Mesendoderm (in vitro differentiated cells): ENCODE measurements at regions not wholly inside any gene's neighbourhood (a gene's known extent, or its start where the extent isn't known, plus 50 kb on each side); places are given as distances from the start of the nearest gene placed in this dataset.
"Not testable (repeated sequence)": the region's sequence is repeated elsewhere in the genome, so short reads cannot be mapped to it uniquely, and the experiment has no call there.

ENCODE experiments used
- DNase-seq: peaks from one replicate; pipeline ENCODE4 v3.0.0; 2013
- H2AK5ac ChIP-seq: 2 replicates; pipeline ENCODE4 v1.6.1; 2013; ENCODE audit warnings: low read length, inconsistent platforms
- H2BK120ac ChIP-seq: 2 replicates; pipeline ENCODE4 v1.6.1; 2013; ENCODE audit warnings: low read depth, mild to moderate bottlenecking, low read length, moderate library complexity, mixed read lengths
- H2BK15ac ChIP-seq: replicated peaks from 2 replicates; pipeline ENCODE4 v1.6.1; 2013; ENCODE audit warnings: low read depth, mild to moderate bottlenecking, moderate library complexity
- H2BK5ac ChIP-seq: 2 replicates; pipeline ENCODE4 v1.6.1; 2013; ENCODE audit warnings: low read length, inconsistent platforms
- H3K18ac ChIP-seq: 2 replicates; pipeline ENCODE4 v1.6.1; 2013; ENCODE audit warnings: mild to moderate bottlenecking, low read length, mixed read lengths
- H3K23ac ChIP-seq: one replicate; pipeline ENCODE4 v1.6.1; 2013; ENCODE audit warnings: low read length
- H3K27ac ChIP-seq: 2 replicates; pipeline ENCODE4 v1.5.1; 2013; ENCODE audit warnings: low read depth, mild to moderate bottlenecking, inconsistent platforms, low read length, moderate library complexity
- H3K27me3 ChIP-seq: 2 replicates; pipeline ENCODE4 v1.6.1; 2013; ENCODE audit warnings: low read length, control low read depth, mild to moderate bottlenecking, inconsistent platforms; ENCODE audit not compliant: insufficient read depth, poor library complexity
- H3K36me3 ChIP-seq: 2 replicates; pipeline ENCODE4 v1.6.1; 2013; ENCODE audit warnings: low read length, inconsistent platforms; ENCODE audit not compliant: control insufficient read depth, insufficient read depth
- H3K4ac ChIP-seq: one replicate; pipeline ENCODE4 v1.6.1; 2013; ENCODE audit warnings: low read depth, mild to moderate bottlenecking, low read length, moderate library complexity
- H3K4me1 ChIP-seq: 2 replicates; pipeline ENCODE4 v1.6.1; 2013; ENCODE audit warnings: low read depth, low read length, inconsistent platforms; ENCODE audit not compliant: control insufficient read depth
- H3K4me2 ChIP-seq: 2 replicates; pipeline ENCODE4 v1.6.1; 2013; ENCODE audit warnings: low read length
- H3K4me3 ChIP-seq: 2 replicates; pipeline ENCODE4 v1.5.1; 2013; ENCODE audit warnings: mild to moderate bottlenecking, low read length
- H3K56ac ChIP-seq: one replicate; pipeline ENCODE4 v1.6.1; 2013; ENCODE audit warnings: low read length
- H3K79me1 ChIP-seq: 2 replicates; pipeline ENCODE4 v1.6.1; 2013; ENCODE audit warnings: low read length, inconsistent platforms
- H3K79me2 ChIP-seq: 2 replicates; pipeline ENCODE4 v1.6.1; 2013; ENCODE audit warnings: mild to moderate bottlenecking, low read length; ENCODE audit not compliant: control insufficient read depth, insufficient read depth
- H3K9ac ChIP-seq: 2 replicates; pipeline ENCODE4 v1.6.1; 2013; ENCODE audit warnings: low read length, inconsistent platforms
- H4K5ac ChIP-seq: one replicate; pipeline ENCODE4 v1.6.1; 2013; ENCODE audit warnings: low read length
- H4K8ac ChIP-seq: one replicate; pipeline ENCODE4 v1.6.1; 2013; ENCODE audit warnings: low read depth, mild to moderate bottlenecking, control low read depth, low read length, moderate library complexity
- WGBS: extraction: QIAGEN DNeasy Blood & Tissue Kit; methylation state at CpG from one replicate; pipeline ENCODE4 v1.1.7; 2013; ENCODE audit warnings: low lambda C conversion rate, missing lambda C conversion rate; ENCODE audit not compliant: insufficient coverage; ENCODE audit errors: extremely low coverage; 5-methylcytosine and 5-hydroxymethylcytosine counted together

DNA sequence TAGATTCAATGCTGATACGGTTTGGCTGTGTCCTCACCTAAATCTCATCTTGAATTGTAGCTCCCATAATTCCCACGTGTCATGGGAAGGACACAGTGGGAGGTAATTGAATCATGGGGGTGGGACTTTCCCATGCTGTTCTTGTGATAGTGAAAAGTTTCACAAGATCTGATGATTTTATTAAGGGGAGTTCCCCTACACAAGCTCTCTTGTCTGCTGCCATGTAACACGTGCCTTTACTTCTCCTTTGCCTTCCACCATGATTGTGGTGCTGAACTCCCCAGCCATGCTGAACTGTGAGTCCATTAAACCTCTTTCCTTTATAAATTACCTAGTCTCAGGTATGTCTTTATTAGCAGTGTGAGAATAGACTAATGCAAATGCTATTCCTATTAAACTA, 51.2 kb upstream of the GALNT7 start:
- DNase-seq, H3K36me3 ChIP-seq, H2BK120ac ChIP-seq, H3K4me1 ChIP-seq, H3K4me2 ChIP-seq, H3K27me3 ChIP-seq, H2AK5ac ChIP-seq, H4K8ac ChIP-seq, H3K18ac ChIP-seq, H3K79me2 ChIP-seq, H2BK15ac ChIP-seq, H3K9ac ChIP-seq, H4K5ac ChIP-seq, H3K56ac ChIP-seq, H3K79me1 ChIP-seq, H2BK5ac ChIP-seq, H3K27ac ChIP-seq, H3K4me3 ChIP-seq, H3K23ac ChIP-seq, H3K4ac ChIP-seq: not testable (repeated sequence)
- WGBS: no CpG with 5 or more reads among the region's 3 CpGs
